HFF-Myc (cell line): ENCODE measurements at regions not wholly inside any gene's neighbourhood (a gene's known extent, or its start where the extent isn't known, plus 50 kb on each side); places are given as distances from the start of the nearest gene placed in this dataset.

Source experiments
- DNase-seq: peaks from one replicate; pipeline ENCODE4 v3.0.0-alpha.2; 2011; ENCODE audit warnings: low read depth; ENCODE audit errors: extremely low read depth
- H3K4me3 ChIP-seq: replicated peaks from 2 replicates; pipeline ENCODE4 v1.5.1; 2011; ENCODE audit warnings: low read depth, mild to moderate bottlenecking, control low read depth, low read length
- TF ChIP-seq, protein P1 (sequence below): IDR thresholded peaks from 2 replicates; pipeline ENCODE4 v1.5.1; 2012; ENCODE audit warnings: mild to moderate bottlenecking, low read depth, low read length, control low read depth; ENCODE audit errors: missing control alignments

- no peak for DNase-seq
- TF ChIP-seq, protein P1, sequence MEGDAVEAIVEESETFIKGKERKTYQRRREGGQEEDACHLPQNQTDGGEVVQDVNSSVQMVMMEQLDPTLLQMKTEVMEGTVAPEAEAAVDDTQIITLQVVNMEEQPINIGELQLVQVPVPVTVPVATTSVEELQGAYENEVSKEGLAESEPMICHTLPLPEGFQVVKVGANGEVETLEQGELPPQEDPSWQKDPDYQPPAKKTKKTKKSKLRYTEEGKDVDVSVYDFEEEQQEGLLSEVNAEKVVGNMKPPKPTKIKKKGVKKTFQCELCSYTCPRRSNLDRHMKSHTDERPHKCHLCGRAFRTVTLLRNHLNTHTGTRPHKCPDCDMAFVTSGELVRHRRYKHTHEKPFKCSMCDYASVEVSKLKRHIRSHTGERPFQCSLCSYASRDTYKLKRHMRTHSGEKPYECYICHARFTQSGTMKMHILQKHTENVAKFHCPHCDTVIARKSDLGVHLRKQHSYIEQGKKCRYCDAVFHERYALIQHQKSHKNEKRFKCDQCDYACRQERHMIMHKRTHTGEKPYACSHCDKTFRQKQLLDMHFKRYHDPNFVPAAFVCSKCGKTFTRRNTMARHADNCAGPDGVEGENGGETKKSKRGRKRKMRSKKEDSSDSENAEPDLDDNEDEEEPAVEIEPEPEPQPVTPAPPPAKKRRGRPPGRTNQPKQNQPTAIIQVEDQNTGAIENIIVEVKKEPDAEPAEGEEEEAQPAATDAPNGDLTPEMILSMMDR: no peak
- H3K4me3 ChIP-seq: no peak overlapping the region
Observed at GRCh38 chr5:74464512-74465209, 175.9 kb downstream of the ENC1 start.

DNA sequence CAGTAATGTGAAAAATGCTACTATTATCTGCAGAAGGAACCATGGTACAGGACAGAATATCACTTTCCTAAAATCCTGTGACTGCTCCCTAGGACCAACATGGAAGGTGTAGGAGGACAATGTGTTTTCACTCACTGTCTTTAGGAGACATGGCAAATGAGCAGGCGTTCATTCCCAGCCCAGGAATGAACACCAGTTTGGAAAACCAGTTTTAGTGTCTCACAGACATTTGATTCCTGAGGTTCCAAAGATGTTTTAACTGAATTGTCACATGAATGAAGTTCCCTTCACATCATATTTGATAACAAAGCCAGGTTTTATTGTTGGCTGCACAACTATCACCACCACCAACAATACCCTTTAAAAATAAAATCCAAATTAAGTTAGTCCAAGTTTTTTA, 178.2 kb downstream of the ENC1 start:
- no peak for DNase-seq
- H3K4me3 ChIP-seq: no peak overlapping the region
- TF ChIP-seq, protein P1: no peak

DNA sequence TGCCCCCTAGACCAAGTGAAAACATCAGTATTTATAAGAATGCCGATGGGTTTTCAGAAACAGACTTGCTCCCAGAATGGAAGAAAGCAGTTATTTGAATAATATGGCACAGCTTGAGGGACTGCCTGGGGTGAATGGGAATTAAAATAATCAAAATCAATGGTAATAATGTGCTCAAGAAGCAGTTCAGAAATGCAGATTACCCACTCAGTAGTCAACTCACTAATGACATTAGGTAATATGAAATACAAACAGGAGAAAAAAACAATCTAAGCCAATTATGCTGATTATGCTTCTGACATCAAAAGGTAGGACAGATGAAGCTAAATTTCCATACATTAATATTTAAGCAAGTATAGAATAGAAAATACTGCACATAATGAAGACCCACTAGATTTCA, 179.3 kb downstream of the ENC1 start:
- no peak for DNase-seq
- TF ChIP-seq, protein P1: no peak
- no peak overlapping the region for H3K4me3 ChIP-seq

- H3K4me3 ChIP-seq: no peak overlapping the region
- TF ChIP-seq, protein P1: no peak
- no peak for DNase-seq
Observed at GRCh38 chr5:74460694-74461093, 179.8 kb downstream of the ENC1 start.

DNA sequence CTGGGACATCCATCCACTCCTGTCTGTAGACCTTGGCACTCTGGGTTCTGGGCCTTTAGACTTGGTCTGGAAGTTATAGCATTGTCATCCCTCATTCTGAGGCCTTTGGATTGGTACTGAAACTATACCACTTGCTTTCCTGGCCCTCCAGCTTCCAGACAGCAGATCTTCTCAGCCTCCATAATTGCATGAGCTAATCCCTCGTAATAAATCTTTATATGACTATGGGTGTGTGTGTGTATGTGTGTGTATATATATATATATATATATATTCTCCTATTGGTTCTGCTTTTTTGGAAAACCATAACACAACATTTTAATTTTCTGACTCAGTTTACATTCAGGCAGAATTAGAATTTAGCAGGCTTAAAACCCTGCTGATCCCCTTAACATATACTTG, 180.5 kb downstream of the ENC1 start:
- H3K4me3 ChIP-seq: no peak overlapping the region
- DNase-seq: no peak
- TF ChIP-seq, protein P1: no peak

GRCh38 chr5:74457876-74458275, 182.7 kb downstream of the ENC1 start:
- H3K4me3 ChIP-seq: no peak overlapping the region
- no peak for DNase-seq
- TF ChIP-seq, protein P1: no peak
